SW480 (cell line): ENCODE measurements at regions not wholly inside any gene's neighbourhood (a gene's known extent, or its start where the extent isn't known, plus 50 kb on each side); places are given as distances from the start of the nearest gene placed in this dataset.
"Not testable (repeated sequence)": the region's sequence is repeated elsewhere in the genome, so short reads cannot be mapped to it uniquely, and the experiment has no call there.

ENCODE experiments used
- DNase-seq: peaks from one replicate; pipeline ENCODE4 v3.0.0-alpha.2; 2016; ENCODE audit warnings: low spot score

- no peak for DNase-seq
Measured at GRCh38 chr10:65142641-65143435, 1621.6 kb downstream of the REEP3 start.

- no peak for DNase-seq
Measured at GRCh38 chr10:65143723-65144122, 1622.5 kb downstream of the REEP3 start.

GRCh38 chr10:65149878-65150277 lies 1628.7 kb downstream of the REEP3 start:
- DNase-seq, result no peak

- DNase-seq, result no peak
Measured at GRCh38 chr10:65166272-65166671, 1645.1 kb downstream of the REEP3 start.

GRCh38 chr10:65172249-65172648 lies 1651.0 kb downstream of the REEP3 start:
- DNase-seq, result no peak

- DNase-seq, result no peak
Measured at GRCh38 chr10:65176994-65177393, 1655.8 kb downstream of the REEP3 start.

GRCh38 chr10:65183236-65183635 lies 1662.0 kb downstream of the REEP3 start:
- no peak for DNase-seq

GRCh38 chr10:65186668-65187067 lies 1665.5 kb downstream of the REEP3 start:
- not testable (repeated sequence) for DNase-seq

GRCh38 chr10:65194126-65194525 lies 1672.9 kb downstream of the REEP3 start:
- no peak for DNase-seq

- DNase-seq, result no peak
Measured at GRCh38 chr10:65194555-65194954, 1673.4 kb downstream of the REEP3 start.

- DNase-seq, result no peak
Measured at GRCh38 chr10:65196111-65196510, 1674.9 kb downstream of the REEP3 start.

GRCh38 chr10:65197935-65198334 lies 1676.7 kb downstream of the REEP3 start:
- DNase-seq, result no peak

- DNase-seq, result no peak
Measured at GRCh38 chr10:65201491-65201890, 1680.3 kb downstream of the REEP3 start.

GRCh38 chr10:65204999-65205398 lies 1683.8 kb downstream of the REEP3 start:
- no peak for DNase-seq

GRCh38 chr10:65213170-65213569 lies 1692.0 kb downstream of the REEP3 start:
- DNase-seq, result no peak

GRCh38 chr10:65219444-65219843 lies 1698.2 kb downstream of the REEP3 start:
- DNase-seq, result no peak

GRCh38 chr10:65231148-65231547 lies 1694.7 kb upstream of the LRRTM3 start:
- DNase-seq, result no peak

- no peak for DNase-seq
Measured at GRCh38 chr10:65234261-65234660, 1691.6 kb upstream of the LRRTM3 start.

- no peak for DNase-seq
Measured at GRCh38 chr10:65235266-65235665, 1690.6 kb upstream of the LRRTM3 start.

GRCh38 chr10:65235846-65236245 lies 1690.0 kb upstream of the LRRTM3 start:
- no peak for DNase-seq

- DNase-seq, result no peak
Measured at GRCh38 chr10:65265451-65265954, 1660.3 kb upstream of the LRRTM3 start.

GRCh38 chr10:65269551-65269950 lies 1656.3 kb upstream of the LRRTM3 start:
- DNase-seq, result not testable (repeated sequence)

- no peak for DNase-seq
Measured at GRCh38 chr10:65270969-65271368, 1654.9 kb upstream of the LRRTM3 start.

GRCh38 chr10:65273115-65273514 lies 1652.7 kb upstream of the LRRTM3 start:
- DNase-seq, result no peak
